DMS114 treated with DMSO at 0.1 percent for 48 hours (cell line): ENCODE measurements at regions not wholly inside any gene's neighbourhood (a gene's known extent, or its start where the extent isn't known, plus 50 kb on each side); places are given as distances from the start of the nearest gene placed in this dataset.
"Not testable (repeated sequence)": the region's sequence is repeated elsewhere in the genome, so short reads cannot be mapped to it uniquely, and the experiment has no call there.

ENCODE experiments used
- DNase-seq: peaks from one replicate; lab custom pipeline; 2025; ENCODE audit not compliant: unreplicated experiment; lab: John Stamatoyannopoulos, UW

- DNase-seq: no peak
Measured at GRCh38 chr13:67408798-67409197, 178.7 kb upstream of the PCDH9 start.

GRCh38 chr13:67402546-67402945, 172.4 kb upstream of the PCDH9 start:
- no peak for DNase-seq

GRCh38 chr13:67395577-67395976, 165.4 kb upstream of the PCDH9 start:
- DNase-seq: no peak

GRCh38 chr13:67392014-67392413, 161.9 kb upstream of the PCDH9 start:
- no peak for DNase-seq

- DNase-seq: no peak
Measured at GRCh38 chr13:67390462-67391086, 160.4 kb upstream of the PCDH9 start.

- no peak for DNase-seq
Measured at GRCh38 chr13:67389171-67389570, 159.0 kb upstream of the PCDH9 start.

GRCh38 chr13:67383109-67383757, 153.1 kb upstream of the PCDH9 start:
- DNase-seq: not testable (repeated sequence)

GRCh38 chr13:67377919-67378318, 147.8 kb upstream of the PCDH9 start:
- DNase-seq: no peak

GRCh38 chr13:67374391-67374790, 144.3 kb upstream of the PCDH9 start:
- no peak for DNase-seq

- no peak for DNase-seq
Measured at GRCh38 chr13:67372868-67373464, 142.8 kb upstream of the PCDH9 start.

GRCh38 chr13:67369895-67370660, 139.9 kb upstream of the PCDH9 start:
- DNase-seq: no peak

GRCh38 chr13:67367399-67367798, 137.3 kb upstream of the PCDH9 start:
- no peak for DNase-seq

GRCh38 chr13:67366533-67366932, 136.4 kb upstream of the PCDH9 start:
- DNase-seq: no peak

GRCh38 chr13:67355812-67356476, 125.8 kb upstream of the PCDH9 start:
- DNase-seq: no peak

GRCh38 chr13:67353941-67354340, 123.8 kb upstream of the PCDH9 start:
- no peak for DNase-seq

- DNase-seq: no peak
Measured at GRCh38 chr13:67353031-67353430, 122.9 kb upstream of the PCDH9 start.

GRCh38 chr13:67351909-67352308, 121.8 kb upstream of the PCDH9 start:
- no peak for DNase-seq

GRCh38 chr13:67351114-67351513, 121.0 kb upstream of the PCDH9 start:
- DNase-seq: no peak

- DNase-seq: no peak
Measured at GRCh38 chr13:67343777-67344176, 113.6 kb upstream of the PCDH9 start.

- DNase-seq: no peak
Measured at GRCh38 chr13:67341406-67341805, 111.3 kb upstream of the PCDH9 start.

- DNase-seq: no peak
Measured at GRCh38 chr13:67330149-67330548, 100.0 kb upstream of the PCDH9 start.
